ENCODE measurements at regions not wholly inside any gene's neighbourhood (a gene's known extent, or its start where the extent isn't known, plus 50 kb on each side); places are given as distances from the start of the nearest gene placed in this dataset.

DNA sequence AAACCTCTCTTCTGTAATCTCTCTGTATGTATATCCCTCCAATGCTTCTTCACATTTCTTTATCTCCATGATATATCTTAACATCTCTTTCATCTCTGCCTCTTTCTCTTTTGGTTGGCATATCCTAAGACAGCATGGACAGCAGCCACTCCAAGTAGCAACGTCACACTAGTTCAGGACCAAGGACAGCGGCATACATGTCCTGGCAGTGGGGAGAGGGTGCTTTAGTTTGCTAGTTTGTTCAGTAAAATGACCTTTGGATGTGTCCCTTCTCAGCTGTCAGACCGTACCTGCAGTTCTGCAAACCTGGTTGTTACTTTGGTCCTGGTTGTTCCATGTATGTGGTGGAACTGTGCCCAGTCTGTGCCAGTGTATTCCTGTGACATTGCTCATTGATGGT, 225.6 kb upstream of the ROPN1 start (continued):
- TF ChIP-seq ZNF687 (CRISPR knock-in tag; IDR thresholded peaks at IDR 0.05): no peak
- TF ChIP-seq, protein P1, sequence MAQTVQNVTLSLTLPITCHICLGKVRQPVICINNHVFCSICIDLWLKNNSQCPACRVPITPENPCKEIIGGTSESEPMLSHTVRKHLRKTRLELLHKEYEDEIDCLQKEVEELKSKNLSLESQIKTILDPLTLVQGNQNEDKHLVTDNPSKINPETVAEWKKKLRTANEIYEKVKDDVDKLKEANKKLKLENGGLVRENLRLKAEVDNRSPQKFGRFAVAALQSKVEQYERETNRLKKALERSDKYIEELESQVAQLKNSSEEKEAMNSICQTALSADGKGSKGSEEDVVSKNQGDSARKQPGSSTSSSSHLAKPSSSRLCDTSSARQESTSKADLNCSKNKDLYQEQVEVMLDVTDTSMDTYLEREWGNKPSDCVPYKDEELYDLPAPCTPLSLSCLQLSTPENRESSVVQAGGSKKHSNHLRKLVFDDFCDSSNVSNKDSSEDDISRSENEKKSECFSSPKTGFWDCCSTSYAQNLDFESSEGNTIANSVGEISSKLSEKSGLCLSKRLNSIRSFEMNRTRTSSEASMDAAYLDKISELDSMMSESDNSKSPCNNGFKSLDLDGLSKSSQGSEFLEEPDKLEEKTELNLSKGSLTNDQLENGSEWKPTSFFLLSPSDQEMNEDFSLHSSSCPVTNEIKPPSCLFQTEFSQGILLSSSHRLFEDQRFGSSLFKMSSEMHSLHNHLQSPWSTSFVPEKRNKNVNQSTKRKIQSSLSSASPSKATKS (CRISPR knock-in tag; IDR thresholded peaks at IDR 0.05): 0 out of 2 replicates have a peak, but pooled peaks have one; percentile 30
- TF ChIP-seq EED (CRISPR knock-in tag; IDR thresholded peaks at IDR 0.05): no peak; the same call in 1 of the 2 replicates
- TF ChIP-seq, protein P2, sequence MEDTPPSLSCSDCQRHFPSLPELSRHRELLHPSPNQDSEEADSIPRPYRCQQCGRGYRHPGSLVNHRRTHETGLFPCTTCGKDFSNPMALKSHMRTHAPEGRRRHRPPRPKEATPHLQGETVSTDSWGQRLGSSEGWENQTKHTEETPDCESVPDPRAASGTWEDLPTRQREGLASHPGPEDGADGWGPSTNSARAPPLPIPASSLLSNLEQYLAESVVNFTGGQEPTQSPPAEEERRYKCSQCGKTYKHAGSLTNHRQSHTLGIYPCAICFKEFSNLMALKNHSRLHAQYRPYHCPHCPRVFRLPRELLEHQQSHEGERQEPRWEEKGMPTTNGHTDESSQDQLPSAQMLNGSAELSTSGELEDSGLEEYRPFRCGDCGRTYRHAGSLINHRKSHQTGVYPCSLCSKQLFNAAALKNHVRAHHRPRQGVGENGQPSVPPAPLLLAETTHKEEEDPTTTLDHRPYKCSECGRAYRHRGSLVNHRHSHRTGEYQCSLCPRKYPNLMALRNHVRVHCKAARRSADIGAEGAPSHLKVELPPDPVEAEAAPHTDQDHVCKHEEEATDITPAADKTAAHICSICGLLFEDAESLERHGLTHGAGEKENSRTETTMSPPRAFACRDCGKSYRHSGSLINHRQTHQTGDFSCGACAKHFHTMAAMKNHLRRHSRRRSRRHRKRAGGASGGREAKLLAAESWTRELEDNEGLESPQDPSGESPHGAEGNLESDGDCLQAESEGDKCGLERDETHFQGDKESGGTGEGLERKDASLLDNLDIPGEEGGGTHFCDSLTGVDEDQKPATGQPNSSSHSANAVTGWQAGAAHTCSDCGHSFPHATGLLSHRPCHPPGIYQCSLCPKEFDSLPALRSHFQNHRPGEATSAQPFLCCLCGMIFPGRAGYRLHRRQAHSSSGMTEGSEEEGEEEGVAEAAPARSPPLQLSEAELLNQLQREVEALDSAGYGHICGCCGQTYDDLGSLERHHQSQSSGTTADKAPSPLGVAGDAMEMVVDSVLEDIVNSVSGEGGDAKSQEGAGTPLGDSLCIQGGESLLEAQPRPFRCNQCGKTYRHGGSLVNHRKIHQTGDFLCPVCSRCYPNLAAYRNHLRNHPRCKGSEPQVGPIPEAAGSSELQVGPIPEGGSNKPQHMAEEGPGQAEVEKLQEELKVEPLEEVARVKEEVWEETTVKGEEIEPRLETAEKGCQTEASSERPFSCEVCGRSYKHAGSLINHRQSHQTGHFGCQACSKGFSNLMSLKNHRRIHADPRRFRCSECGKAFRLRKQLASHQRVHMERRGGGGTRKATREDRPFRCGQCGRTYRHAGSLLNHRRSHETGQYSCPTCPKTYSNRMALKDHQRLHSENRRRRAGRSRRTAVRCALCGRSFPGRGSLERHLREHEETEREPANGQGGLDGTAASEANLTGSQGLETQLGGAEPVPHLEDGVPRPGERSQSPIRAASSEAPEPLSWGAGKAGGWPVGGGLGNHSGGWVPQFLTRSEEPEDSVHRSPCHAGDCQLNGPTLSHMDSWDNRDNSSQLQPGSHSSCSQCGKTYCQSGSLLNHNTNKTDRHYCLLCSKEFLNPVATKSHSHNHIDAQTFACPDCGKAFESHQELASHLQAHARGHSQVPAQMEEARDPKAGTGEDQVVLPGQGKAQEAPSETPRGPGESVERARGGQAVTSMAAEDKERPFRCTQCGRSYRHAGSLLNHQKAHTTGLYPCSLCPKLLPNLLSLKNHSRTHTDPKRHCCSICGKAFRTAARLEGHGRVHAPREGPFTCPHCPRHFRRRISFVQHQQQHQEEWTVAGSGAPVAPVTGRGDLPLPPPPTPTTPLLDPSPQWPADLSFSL (CRISPR knock-in tag; IDR thresholded peaks at IDR 0.05): no peak
- no peak for TF ChIP-seq PHF5A (CRISPR knock-in tag; IDR thresholded peaks at IDR 0.05; ENCODE audit: low read depth, unreplicated experiment)
- TF ChIP-seq HMG20A (CRISPR knock-in tag; IDR thresholded peaks at IDR 0.05; ENCODE audit: borderline replicate concordance): peak; percentile 53; the same call in 1 of the 2 replicates
- TF ChIP-seq ZNF333 (CRISPR knock-in tag; IDR thresholded peaks at IDR 0.05; ENCODE audit: borderline replicate concordance): no peak
- TF ChIP-seq, protein P3, sequence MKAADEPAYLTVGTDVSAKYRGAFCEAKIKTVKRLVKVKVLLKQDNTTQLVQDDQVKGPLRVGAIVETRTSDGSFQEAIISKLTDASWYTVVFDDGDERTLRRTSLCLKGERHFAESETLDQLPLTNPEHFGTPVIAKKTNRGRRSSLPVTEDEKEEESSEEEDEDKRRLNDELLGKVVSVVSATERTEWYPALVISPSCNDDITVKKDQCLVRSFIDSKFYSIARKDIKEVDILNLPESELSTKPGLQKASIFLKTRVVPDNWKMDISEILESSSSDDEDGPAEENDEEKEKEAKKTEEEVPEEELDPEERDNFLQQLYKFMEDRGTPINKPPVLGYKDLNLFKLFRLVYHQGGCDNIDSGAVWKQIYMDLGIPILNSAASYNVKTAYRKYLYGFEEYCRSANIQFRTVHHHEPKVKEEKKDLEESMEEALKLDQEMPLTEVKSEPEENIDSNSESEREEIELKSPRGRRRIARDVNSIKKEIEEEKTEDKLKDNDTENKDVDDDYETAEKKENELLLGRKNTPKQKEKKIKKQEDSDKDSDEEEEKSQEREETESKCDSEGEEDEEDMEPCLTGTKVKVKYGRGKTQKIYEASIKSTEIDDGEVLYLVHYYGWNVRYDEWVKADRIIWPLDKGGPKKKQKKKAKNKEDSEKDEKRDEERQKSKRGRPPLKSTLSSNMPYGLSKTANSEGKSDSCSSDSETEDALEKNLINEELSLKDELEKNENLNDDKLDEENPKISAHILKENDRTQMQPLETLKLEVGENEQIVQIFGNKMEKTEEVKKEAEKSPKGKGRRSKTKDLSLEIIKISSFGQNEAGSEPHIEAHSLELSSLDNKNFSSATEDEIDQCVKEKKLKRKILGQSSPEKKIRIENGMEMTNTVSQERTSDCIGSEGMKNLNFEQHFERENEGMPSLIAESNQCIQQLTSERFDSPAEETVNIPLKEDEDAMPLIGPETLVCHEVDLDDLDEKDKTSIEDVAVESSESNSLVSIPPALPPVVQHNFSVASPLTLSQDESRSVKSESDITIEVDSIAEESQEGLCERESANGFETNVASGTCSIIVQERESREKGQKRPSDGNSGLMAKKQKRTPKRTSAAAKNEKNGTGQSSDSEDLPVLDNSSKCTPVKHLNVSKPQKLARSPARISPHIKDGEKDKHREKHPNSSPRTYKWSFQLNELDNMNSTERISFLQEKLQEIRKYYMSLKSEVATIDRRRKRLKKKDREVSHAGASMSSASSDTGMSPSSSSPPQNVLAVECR (CRISPR knock-in tag; IDR thresholded peaks at IDR 0.05; ENCODE audit: borderline replicate concordance): peak; percentile 46; the same call in 1 of the 2 replicates
- TF ChIP-seq, protein P4, sequence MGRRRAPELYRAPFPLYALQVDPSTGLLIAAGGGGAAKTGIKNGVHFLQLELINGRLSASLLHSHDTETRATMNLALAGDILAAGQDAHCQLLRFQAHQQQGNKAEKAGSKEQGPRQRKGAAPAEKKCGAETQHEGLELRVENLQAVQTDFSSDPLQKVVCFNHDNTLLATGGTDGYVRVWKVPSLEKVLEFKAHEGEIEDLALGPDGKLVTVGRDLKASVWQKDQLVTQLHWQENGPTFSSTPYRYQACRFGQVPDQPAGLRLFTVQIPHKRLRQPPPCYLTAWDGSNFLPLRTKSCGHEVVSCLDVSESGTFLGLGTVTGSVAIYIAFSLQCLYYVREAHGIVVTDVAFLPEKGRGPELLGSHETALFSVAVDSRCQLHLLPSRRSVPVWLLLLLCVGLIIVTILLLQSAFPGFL (CRISPR knock-in tag; IDR thresholded peaks at IDR 0.05): no peak
- TF ChIP-seq FLYWCH1 (CRISPR knock-in tag; IDR thresholded peaks at IDR 0.05): no peak

All from HepG2 (cell line).